AG10803 (cell line): ENCODE measurements at regions not wholly inside any gene's neighbourhood (a gene's known extent, or its start where the extent isn't known, plus 50 kb on each side); places are given as distances from the start of the nearest gene placed in this dataset.
A peak's percentile ranks its signal among the peaks of the same experiment; 100 is the strongest.

Experiments
- DNase-seq: peaks from one replicate; pipeline ENCODE4 v3.0.0; 2010; ENCODE audit warnings: low read depth
- H3K4me3 ChIP-seq: 2 replicates; pipeline ENCODE4 v1.5.1; 2011; ENCODE audit warnings: mild to moderate bottlenecking, low read length, control low read depth
- TF ChIP-seq, protein P1 (sequence below): conservative IDR thresholded peaks from 2 replicates; pipeline ENCODE4 v1.5.1; 2011; ENCODE audit warnings: mild to moderate bottlenecking, low read length, control low read depth, inconsistent platforms

DNA sequence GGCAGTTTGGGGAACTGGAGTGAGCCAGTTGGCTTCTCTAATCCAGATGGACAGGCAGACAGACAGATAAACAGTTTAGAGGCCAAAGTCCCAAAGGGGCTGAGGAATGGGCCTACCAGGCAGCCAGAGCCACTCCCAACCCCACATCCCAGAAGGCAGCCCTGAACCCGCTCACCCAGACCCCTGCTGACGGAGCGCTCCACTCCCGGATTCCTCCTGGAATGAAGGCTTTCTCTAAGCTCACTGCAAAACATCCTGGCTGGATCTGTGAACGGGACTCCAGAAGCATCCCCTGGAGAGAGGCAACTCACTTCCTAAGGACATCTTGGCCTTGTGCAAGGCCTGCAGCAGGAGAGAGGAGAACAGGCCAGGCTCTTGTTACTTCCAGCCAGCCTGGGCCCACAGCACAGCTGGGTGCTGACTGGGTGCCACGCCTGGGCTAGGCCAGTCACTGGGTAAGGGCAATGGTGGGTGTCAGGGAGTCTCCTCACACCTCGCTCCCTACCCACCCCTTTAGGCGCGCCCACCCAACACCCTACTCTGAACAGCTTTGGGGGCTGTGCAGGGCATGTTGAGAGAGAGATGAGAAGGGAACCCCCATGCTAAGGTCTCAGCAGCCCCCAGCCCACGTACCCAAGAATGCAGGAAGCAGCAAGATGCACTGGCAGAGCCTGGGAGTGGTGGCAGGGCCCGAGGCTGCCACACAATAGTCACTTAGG is 168.6 kb upstream of the ZMIZ1 start:
- no peak overlapping the region for H3K4me3 ChIP-seq
- peak; percentile 20 for DNase-seq
- TF ChIP-seq, protein P1, sequence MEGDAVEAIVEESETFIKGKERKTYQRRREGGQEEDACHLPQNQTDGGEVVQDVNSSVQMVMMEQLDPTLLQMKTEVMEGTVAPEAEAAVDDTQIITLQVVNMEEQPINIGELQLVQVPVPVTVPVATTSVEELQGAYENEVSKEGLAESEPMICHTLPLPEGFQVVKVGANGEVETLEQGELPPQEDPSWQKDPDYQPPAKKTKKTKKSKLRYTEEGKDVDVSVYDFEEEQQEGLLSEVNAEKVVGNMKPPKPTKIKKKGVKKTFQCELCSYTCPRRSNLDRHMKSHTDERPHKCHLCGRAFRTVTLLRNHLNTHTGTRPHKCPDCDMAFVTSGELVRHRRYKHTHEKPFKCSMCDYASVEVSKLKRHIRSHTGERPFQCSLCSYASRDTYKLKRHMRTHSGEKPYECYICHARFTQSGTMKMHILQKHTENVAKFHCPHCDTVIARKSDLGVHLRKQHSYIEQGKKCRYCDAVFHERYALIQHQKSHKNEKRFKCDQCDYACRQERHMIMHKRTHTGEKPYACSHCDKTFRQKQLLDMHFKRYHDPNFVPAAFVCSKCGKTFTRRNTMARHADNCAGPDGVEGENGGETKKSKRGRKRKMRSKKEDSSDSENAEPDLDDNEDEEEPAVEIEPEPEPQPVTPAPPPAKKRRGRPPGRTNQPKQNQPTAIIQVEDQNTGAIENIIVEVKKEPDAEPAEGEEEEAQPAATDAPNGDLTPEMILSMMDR = no peak

DNA sequence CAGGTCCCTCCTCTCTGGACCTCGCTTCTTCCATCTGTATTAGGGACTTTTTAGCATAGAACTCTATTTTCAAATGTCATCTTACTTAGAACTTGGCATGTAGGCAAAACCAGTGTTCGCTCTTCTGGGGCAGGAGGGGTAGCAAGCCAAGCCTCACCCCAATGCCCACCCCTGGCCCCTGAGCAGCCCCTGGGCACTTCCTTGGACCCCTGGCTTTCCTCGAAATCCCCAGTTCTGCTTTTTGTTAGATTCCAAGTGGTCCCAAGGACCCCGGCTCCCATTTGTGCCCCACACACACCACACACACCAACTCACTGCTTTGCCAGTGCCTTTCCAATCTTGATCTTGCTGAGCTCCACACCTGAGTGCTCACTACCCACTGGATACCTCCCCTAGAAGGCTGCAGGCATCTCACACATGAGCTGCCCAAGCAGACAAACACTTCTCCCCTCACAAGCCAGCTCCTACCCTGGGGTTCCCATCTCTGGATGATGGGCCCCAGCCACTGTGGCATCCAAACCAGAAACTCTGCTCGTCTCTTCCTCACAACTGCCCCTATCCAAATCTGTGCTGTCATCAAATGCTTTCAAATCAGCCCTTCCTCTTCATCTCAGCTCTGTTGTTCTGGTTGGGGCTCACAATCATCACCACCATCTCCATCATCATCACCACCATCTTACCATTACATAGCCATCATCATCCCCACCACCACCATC is 167.9 kb upstream of the ZMIZ1 start:
- no peak overlapping the region for H3K4me3 ChIP-seq
- no peak for DNase-seq
- TF ChIP-seq, protein P1 = no peak

DNA sequence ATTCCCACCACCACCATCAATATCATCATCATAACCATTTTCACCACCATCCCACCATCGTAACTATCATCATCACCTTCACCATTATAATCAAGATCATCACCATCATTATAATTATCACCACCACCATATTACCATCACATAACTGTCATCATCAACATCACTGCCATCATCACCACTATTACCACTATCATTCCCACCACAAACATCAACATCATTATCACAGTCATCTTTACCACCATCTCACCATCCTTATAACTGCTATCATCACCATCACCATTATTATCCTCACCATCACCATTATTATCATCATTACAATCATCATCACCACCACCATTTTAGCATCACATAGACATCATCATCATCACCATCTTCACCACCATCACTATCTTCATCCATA is 167.1 kb upstream of the ZMIZ1 start:
- no peak for DNase-seq
- no peak overlapping the region for H3K4me3 ChIP-seq
- TF ChIP-seq, protein P1 = no peak

DNA sequence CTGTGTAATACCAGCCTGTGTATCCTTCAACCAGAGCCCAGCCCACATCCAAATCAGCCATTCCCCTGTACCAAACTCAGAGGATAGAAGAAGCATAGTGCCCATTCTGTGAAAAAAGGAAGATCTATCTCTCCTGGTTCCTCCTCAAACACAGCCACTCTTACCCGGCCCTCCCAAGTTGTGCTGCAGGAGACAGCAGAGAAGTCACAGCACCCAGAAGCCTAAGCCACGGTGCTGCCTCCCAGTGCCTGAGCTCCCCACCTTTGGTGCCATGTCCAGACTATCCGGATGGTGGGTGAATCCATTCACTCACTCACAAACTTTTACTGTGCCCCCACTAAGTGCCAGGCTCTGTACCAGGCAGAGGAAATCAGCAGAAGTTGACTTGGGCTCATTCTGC is 166.0 kb upstream of the ZMIZ1 start:
- TF ChIP-seq, protein P1 = no peak

DNA sequence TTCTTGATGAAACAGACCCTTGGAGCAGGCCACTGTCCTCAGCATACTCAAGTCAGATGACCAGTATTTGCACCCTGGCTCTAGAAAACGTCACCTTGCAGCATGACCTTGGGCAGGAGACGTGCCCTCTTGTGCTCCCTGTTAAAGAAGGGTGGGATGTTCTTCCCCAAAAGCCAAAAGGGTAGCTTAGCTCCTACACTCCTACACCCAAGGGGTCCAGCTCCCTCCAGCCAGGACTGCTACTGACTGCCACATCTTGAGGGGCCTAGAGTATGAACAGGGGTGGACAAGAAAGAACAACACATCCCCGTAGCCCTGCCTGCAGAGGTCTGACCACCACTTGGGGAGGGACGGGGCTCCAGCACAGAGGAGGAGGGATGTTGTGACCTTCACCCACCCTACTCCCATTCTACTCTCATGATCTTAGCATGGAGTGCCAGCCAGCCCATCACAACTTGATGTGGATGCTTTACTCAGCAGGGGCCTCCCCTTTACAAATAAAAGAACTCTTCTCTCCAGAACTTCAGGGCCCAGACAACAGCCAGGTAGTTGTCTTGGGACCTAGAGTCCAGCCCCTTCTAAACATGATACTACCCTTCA is 165.3 kb upstream of the ZMIZ1 start:
- H3K4me3 ChIP-seq = no peak overlapping the region
- TF ChIP-seq, protein P1 = no peak
- no peak for DNase-seq

More for the DNA sequence above, 166.0 kb upstream of the ZMIZ1 start:
- DNase-seq = no peak
- no peak overlapping the region for H3K4me3 ChIP-seq

DNA sequence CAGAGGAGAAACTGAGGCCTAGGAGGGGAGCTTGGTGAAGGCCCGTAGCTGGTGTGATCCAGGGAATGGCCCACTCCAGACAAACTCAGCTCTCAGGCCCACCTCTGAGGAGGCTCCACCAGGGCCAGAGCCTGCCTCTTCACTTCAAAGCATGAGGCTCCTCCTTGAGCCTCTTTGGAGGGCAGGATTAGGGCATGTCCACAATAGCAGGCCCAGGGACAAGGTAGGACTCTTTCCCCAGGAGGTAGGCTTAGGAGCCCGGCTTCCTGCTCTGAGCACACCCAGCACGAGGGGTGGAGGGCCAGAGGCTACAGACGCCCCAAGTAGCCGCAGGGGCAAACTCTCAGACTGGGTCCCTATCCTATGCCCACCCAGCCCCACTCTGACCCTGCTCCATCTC is 164.6 kb upstream of the ZMIZ1 start:
- no peak overlapping the region for H3K4me3 ChIP-seq

More for the DNA sequence above, 164.6 kb upstream of the ZMIZ1 start:
- TF ChIP-seq, protein P1 = no peak
- no peak for DNase-seq
